ENCODE measurements at regions not wholly inside any gene's neighbourhood (a gene's known extent, or its start where the extent isn't known, plus 50 kb on each side); places are given as distances from the start of the nearest gene placed in this dataset.

DNA sequence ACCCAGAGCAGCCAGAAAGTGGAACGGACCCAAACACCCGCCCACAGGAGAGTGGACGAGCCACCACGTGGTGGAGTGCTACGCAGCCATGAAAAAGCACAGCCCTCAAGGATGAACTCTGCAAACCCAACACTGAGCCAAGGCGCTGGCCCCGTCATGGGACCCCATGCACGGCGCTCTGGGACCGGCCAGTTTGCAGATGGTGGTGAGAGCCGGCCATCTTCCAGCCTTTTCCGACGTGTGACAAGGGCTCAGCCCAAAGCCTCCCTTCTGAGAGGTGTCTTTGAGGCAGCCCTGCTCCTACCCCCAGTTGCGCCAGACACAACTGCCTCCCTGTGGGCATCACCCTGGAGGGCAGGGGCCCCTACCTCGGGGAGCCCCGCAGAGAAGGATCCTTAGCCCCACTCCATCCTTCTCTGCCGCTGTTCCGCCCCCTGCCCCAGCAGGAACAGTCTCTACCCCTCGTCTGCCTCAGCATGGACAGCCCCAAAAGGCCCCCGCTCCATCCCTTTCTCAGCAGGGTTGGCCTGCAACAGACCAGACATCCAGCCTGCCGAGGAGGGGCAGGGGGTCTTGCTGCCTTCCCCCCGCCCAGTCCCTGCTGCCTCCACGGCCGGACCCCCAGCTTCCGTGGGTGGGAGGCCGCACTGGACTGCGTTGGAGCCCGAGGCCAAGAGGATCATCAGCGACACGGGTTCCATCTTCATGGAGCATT, 75.7 kb downstream of the MICALL2 start:
- no peak overlapping the region for H3K4me2 ChIP-seq
- H3K27ac ChIP-seq: no peak overlapping the region
- ChIA-PET POLR2A (ENCODE audit: unreplicated experiment) (no interaction called here), CTCF (no interaction called here)
- no peaks in the 10 kb centered on the region for H3K9me2 ChIP-seq (ENCODE audit: insufficient read depth)
- H3K79me2 ChIP-seq (ENCODE audit: low read depth): no peaks in the 10 kb centered on the region
- no peak for TF ChIP-seq EZH2 (IDR thresholded peaks at IDR 0.05; ENCODE audit: low read depth)
- TF ChIP-seq, protein P1, sequence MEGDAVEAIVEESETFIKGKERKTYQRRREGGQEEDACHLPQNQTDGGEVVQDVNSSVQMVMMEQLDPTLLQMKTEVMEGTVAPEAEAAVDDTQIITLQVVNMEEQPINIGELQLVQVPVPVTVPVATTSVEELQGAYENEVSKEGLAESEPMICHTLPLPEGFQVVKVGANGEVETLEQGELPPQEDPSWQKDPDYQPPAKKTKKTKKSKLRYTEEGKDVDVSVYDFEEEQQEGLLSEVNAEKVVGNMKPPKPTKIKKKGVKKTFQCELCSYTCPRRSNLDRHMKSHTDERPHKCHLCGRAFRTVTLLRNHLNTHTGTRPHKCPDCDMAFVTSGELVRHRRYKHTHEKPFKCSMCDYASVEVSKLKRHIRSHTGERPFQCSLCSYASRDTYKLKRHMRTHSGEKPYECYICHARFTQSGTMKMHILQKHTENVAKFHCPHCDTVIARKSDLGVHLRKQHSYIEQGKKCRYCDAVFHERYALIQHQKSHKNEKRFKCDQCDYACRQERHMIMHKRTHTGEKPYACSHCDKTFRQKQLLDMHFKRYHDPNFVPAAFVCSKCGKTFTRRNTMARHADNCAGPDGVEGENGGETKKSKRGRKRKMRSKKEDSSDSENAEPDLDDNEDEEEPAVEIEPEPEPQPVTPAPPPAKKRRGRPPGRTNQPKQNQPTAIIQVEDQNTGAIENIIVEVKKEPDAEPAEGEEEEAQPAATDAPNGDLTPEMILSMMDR (conservative IDR thresholded peaks at IDR 0.05): no peak
- H3K27me3 ChIP-seq (ENCODE audit: insufficient read depth, low read depth): peaks cover 94% of the 10 kb centered on the region
- no peak overlapping the region for H2AFZ ChIP-seq
- intact Hi-C loops (cut with micrococcal nuclease; ENCODE audit: unreplicated experiment): no loop called here
- no peaks in the 10 kb centered on the region for H3K4me1 ChIP-seq (replicated peaks; ENCODE audit: insufficient read depth)
- DNase-seq: no peak
- H3F3A ChIP-seq (ENCODE audit: insufficient read depth, low read depth): no peaks in the 10 kb centered on the region
- H3K36me3 ChIP-seq (ENCODE audit: low read depth): no peaks in the 10 kb centered on the region
- no peaks in the 10 kb centered on the region; the same call in 1 of the 2 replicates for H3K9me3 ChIP-seq (ENCODE audit: insufficient read depth, low read depth)
- BruUV-seq (replicated peaks): no TSS peak
- H3K4me3 ChIP-seq: no peak overlapping the region
- H4K20me1 ChIP-seq (ENCODE audit: insufficient read depth): no peaks in the 10 kb centered on the region

DNA sequence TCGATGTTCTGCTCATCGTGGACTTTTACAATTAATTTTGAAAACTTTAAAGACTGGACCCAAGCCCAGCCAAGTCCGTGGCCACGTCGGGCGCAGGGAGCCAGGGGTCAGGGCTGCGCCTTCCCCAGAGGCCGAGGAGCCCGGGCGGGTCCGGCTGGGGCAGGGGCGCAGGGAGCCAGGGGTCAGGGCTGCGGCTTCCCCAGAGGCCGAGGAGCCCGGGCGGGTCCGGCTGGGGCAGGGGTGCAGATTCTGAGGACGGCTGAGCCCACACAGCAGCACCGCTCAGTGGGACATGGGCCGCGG, 75.2 kb downstream of the MICALL2 start:
- POLR2A ChIA-PET (ENCODE audit: unreplicated experiment): no interaction called here
- no peak overlapping the region for H3K27ac ChIP-seq
- no peaks in the 10 kb centered on the region for H3K79me2 ChIP-seq (ENCODE audit: low read depth)
- no peaks in the 10 kb centered on the region for H4K20me1 ChIP-seq (ENCODE audit: insufficient read depth)
- no peaks in the 10 kb centered on the region for H3K4me1 ChIP-seq (replicated peaks; ENCODE audit: insufficient read depth)
- CTCF ChIA-PET: no interaction called here
- H3K4me3 ChIP-seq: no peak overlapping the region
- H3F3A ChIP-seq (ENCODE audit: insufficient read depth, low read depth): no peaks in the 10 kb centered on the region
- H2AFZ ChIP-seq: no peak overlapping the region
- intact Hi-C loops (cut with micrococcal nuclease; ENCODE audit: unreplicated experiment): no loop called here
- no peak overlapping the region for H3K4me2 ChIP-seq
- no peaks in the 10 kb centered on the region for H3K9me2 ChIP-seq (ENCODE audit: insufficient read depth)
- peaks cover 94% of the 10 kb centered on the region for H3K27me3 ChIP-seq (ENCODE audit: insufficient read depth, low read depth)
- no peak for TF ChIP-seq EZH2 (IDR thresholded peaks at IDR 0.05; ENCODE audit: low read depth)
- TF ChIP-seq, protein P1 (conservative IDR thresholded peaks at IDR 0.05): no peak
- no peaks in the 10 kb centered on the region for H3K36me3 ChIP-seq (ENCODE audit: low read depth)
- no peaks in the 10 kb centered on the region; the same call in 1 of the 2 replicates for H3K9me3 ChIP-seq (ENCODE audit: insufficient read depth, low read depth)
- DNase-seq: no peak
- no TSS peak for BruUV-seq (replicated peaks)

Measured in PC-9 (cell line).